ENCODE measurements at regions not wholly inside any gene's neighbourhood (a gene's known extent, or its start where the extent isn't known, plus 50 kb on each side); places are given as distances from the start of the nearest gene placed in this dataset.

DNA sequence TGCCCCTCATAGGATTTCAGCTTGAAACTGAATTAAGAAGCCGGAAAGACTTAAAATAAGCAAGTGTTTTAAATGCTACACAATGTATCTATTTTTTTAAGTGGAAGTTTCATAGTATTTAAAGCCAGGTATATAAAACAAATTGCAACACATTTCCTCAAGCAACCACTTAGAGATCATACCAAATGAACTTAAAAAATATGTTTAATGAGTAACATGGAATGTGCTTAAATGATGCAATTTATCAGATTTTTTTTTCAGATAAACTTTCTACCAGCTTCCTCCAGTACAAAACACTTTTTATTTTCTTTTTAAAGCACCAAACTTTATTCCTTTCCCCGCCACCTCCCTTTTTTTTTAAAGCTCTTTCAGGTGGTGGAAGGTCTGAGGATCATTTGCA is 534.3 kb downstream of the BMP2 start:
- no peaks in the 10 kb centered on the region for H3K9me2 ChIP-seq
- no peaks in the 10 kb centered on the region for H3K36me3 ChIP-seq (replicated peaks in 1 of 2; ENCODE audit: control insufficient read depth in 1 of 2, insufficient read depth in 2 of 2, low read length in 1 of 2)
- H3K27ac ChIP-seq (ENCODE audit: low read depth in 2 of 2, low read length in 1 of 2) = no peak overlapping the region
- H3K9me3 ChIP-seq = no peaks in the 10 kb centered on the region
- 25% methylated on average over 2 of the region's 2 CpGs for WGBS (ENCODE audit: low lambda C conversion rate)
- H4K20me1 ChIP-seq (ENCODE audit: insufficient read depth) = no peaks in the 10 kb centered on the region
- no peak overlapping the region for H2AFZ ChIP-seq (ENCODE audit: low read depth)
- no peak overlapping the region for H3K9ac ChIP-seq
- DNase-seq = no peak
- no peak overlapping the region for H3K4me3 ChIP-seq (ENCODE audit: low read depth in 2 of 2, low read length in 1 of 2)
- H3K79me2 ChIP-seq (ENCODE audit: insufficient read depth) = no peaks in the 10 kb centered on the region
- CTCF ChIA-PET = no interaction called here
- H3K4me2 ChIP-seq = no peak overlapping the region
- no peaks in the 10 kb centered on the region for H3K27me3 ChIP-seq (ENCODE audit: insufficient read depth)
- no peaks in the 10 kb centered on the region for H3K4me1 ChIP-seq (ENCODE audit: control insufficient read depth in 1 of 2, insufficient read depth in 2 of 2, low read depth in 1 of 2, low read length in 1 of 2)
- H3F3A ChIP-seq (replicated peaks; ENCODE audit: insufficient read depth) = no peaks in the 10 kb centered on the region
- POLR2A ChIA-PET = no interaction called here
- no peak for TF ChIP-seq NFIC (IDR thresholded peaks at IDR 0.05; ENCODE audit: borderline replicate concordance)
- no peak for TF ChIP-seq GABPA (IDR thresholded peaks at IDR 0.05; ENCODE audit: low read depth)
- TF ChIP-seq, protein P1, sequence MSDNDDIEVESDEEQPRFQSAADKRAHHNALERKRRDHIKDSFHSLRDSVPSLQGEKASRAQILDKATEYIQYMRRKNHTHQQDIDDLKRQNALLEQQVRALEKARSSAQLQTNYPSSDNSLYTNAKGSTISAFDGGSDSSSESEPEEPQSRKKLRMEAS (IDR thresholded peaks at IDR 0.05; ENCODE audit: low read depth) = no peak
- TF ChIP-seq FOSL2 (IDR thresholded peaks at IDR 0.05; ENCODE audit: borderline replicate concordance, low read depth) = no peak
- TF ChIP-seq TEAD4 (IDR thresholded peaks at IDR 0.05; ENCODE audit: borderline replicate concordance, insufficient read depth) = no peak

GRCh38 chr20:7302250-7302649 is 534.8 kb downstream of the BMP2 start:
- Histone ChIP-seq H3K79me2 (ENCODE audit: insufficient read depth) (no peaks in the 10 kb centered on the region), H3K9me3 (no peaks in the 10 kb centered on the region), H3K4me3 (ENCODE audit: low read depth in 2 of 2, low read length in 1 of 2) (no peak overlapping the region), H3K4me1 (ENCODE audit: control insufficient read depth in 1 of 2, insufficient read depth in 2 of 2, low read depth in 1 of 2, low read length in 1 of 2) (no peaks in the 10 kb centered on the region), H3K9me2 (no peaks in the 10 kb centered on the region), H3K27me3 (ENCODE audit: insufficient read depth) (no peaks in the 10 kb centered on the region), H3K4me2 (no peak overlapping the region), H3K9ac (no peak overlapping the region), H3K36me3 (replicated peaks in 1 of 2; ENCODE audit: control insufficient read depth in 1 of 2, insufficient read depth in 2 of 2, low read length in 1 of 2) (no peaks in the 10 kb centered on the region), H2AFZ (ENCODE audit: low read depth) (no peak overlapping the region), H4K20me1 (ENCODE audit: insufficient read depth) (no peaks in the 10 kb centered on the region), H3K27ac (ENCODE audit: low read depth in 2 of 2, low read length in 1 of 2) (no peak overlapping the region), H3F3A (replicated peaks; ENCODE audit: insufficient read depth) (no peaks in the 10 kb centered on the region)
- no peak for DNase-seq
- ChIA-PET POLR2A (no interaction called here), CTCF (interaction anchor here (2.3 kb wide), 1 partner anchor 16 kb away, joined by 10 read pairs; no protein-coding TSS in a partner anchor)
- WGBS (ENCODE audit: low lambda C conversion rate) = 28% methylated on average over 2 of the region's 2 CpGs
- TF ChIP-seq ZBTB33 (IDR thresholded peaks at IDR 0.05; ENCODE audit: borderline replicate concordance, low read depth) = no peak
- TF ChIP-seq EP300 (IDR thresholded peaks at IDR 0.05; ENCODE audit: borderline replicate concordance in 1 of 2, low read depth in 1 of 2, low read length in 1 of 2) = no peak
- no peak for TF ChIP-seq FOXM1 (IDR thresholded peaks at IDR 0.05; ENCODE audit: low read depth)
- TF ChIP-seq TAF1 (IDR thresholded peaks at IDR 0.05; ENCODE audit: borderline replicate concordance, low read depth, low read length) = no peak
- TF ChIP-seq YY1 (IDR thresholded peaks at IDR 0.05; ENCODE audit: low read depth) = no peak
- no peak for TF ChIP-seq ELF1 (IDR thresholded peaks at IDR 0.05)
- TF ChIP-seq POLR2AphosphoS5 (IDR thresholded peaks at IDR 0.05; ENCODE audit: low read depth, low read length) = no peak
- TF ChIP-seq TCF12 (IDR thresholded peaks at IDR 0.05) = no peak
- TF ChIP-seq RFX5 (IDR thresholded peaks at IDR 0.05; ENCODE audit: low read length) = no peak
- TF ChIP-seq MXI1 (IDR thresholded peaks at IDR 0.05; ENCODE audit: low read depth, low read length) = no peak
- TF ChIP-seq MEF2A (IDR thresholded peaks at IDR 0.05; ENCODE audit: borderline replicate concordance, low read depth) = no peak
- TF ChIP-seq, protein P2, sequence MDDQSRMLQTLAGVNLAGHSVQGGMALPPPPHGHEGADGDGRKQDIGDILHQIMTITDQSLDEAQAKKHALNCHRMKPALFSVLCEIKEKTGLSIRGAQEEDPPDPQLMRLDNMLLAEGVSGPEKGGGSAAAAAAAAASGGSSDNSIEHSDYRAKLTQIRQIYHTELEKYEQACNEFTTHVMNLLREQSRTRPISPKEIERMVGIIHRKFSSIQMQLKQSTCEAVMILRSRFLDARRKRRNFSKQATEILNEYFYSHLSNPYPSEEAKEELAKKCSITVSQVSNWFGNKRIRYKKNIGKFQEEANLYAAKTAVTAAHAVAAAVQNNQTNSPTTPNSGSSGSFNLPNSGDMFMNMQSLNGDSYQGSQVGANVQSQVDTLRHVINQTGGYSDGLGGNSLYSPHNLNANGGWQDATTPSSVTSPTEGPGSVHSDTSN (IDR thresholded peaks at IDR 0.05) = no peak
- no peak for TF ChIP-seq TEAD4 (IDR thresholded peaks at IDR 0.05; ENCODE audit: borderline replicate concordance, insufficient read depth)
